ENCODE measurements at regions not wholly inside any gene's neighbourhood (a gene's known extent, or its start where the extent isn't known, plus 50 kb on each side); places are given as distances from the start of the nearest gene placed in this dataset.

DNA sequence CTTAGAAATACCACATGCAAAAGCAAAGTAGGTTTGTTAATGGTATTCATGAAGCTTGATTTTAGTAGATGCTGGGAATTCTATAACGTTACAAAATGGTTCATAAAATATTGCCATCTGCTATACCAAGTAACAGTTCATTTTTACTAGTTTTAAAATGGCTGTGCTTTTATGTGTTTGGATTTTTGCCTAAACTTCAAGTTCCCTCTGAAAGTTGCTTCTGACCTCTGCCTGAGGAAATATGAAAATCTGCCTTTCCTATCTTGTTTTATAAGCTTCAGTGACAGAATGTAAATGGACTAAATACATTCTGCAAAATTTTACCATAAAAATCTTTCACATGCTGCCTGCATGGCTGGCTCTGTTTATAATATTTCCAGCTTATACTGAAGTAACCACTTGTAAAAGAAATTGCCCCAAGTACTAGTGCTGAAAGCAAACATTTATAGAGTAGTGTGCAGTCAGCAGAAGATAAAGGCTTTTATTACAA is 560.7 kb upstream of the ROBO2 start:
- TF ChIP-seq, protein P1, sequence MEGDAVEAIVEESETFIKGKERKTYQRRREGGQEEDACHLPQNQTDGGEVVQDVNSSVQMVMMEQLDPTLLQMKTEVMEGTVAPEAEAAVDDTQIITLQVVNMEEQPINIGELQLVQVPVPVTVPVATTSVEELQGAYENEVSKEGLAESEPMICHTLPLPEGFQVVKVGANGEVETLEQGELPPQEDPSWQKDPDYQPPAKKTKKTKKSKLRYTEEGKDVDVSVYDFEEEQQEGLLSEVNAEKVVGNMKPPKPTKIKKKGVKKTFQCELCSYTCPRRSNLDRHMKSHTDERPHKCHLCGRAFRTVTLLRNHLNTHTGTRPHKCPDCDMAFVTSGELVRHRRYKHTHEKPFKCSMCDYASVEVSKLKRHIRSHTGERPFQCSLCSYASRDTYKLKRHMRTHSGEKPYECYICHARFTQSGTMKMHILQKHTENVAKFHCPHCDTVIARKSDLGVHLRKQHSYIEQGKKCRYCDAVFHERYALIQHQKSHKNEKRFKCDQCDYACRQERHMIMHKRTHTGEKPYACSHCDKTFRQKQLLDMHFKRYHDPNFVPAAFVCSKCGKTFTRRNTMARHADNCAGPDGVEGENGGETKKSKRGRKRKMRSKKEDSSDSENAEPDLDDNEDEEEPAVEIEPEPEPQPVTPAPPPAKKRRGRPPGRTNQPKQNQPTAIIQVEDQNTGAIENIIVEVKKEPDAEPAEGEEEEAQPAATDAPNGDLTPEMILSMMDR (IDR thresholded peaks at IDR 0.05), result no peak
- TF ChIP-seq EZH2phosphoT487 (IDR thresholded peaks at IDR 0.05), result no peak
